ENCODE measurements at regions not wholly inside any gene's neighbourhood (a gene's known extent, or its start where the extent isn't known, plus 50 kb on each side); places are given as distances from the start of the nearest gene placed in this dataset.
"Not testable (repeated sequence)": the region's sequence is repeated elsewhere in the genome, so short reads cannot be mapped to it uniquely, and the experiment has no call there.

DNA sequence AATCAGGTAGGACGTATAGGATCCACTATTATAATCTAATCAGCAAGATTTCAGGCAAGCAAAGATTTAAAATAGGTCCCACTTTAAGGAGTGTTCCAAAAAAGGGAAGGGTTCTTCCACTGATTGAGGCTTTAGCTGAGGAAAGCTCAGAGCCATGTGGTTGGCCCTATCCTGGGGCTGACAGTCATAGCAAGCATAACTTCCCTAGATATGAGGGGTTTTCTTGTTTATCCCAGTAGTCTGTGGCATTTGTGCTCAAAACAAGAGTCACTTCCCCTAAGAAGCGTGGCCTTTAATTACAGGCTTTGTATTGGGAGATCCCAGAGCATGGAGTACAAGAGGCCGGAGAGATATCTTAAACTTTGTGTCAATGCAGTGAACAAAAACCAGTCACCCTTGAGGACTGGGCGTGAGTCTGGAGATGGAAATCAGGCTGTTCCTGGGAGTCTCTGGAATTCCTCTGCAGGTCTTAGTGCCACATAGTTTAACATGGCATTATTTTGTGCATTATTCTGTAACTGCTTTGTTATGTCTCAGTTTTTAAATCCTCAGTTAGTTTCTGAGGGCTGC lies 136.9 kb upstream of the FBXO11 start:
- intact Hi-C loops (cut with micrococcal nuclease): no loop called here

DNA sequence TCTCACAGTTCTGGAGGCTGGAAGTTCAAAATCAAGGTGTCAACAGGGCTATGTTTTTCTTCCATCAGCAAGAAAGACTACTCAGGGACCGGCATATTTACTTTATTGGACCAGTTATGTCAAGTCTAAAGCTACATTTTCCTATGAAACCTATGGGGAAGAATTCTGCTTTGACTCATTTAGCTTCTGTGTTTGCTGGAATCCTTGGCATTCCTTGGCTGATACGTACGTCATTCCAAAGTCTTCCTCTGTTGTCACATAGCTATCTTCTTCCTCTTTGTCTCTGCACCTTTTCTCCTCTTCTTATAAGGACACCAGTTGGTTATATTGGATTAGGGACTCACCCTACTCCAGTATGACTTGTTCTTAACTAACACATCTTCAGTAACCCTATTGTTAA lies 137.4 kb upstream of the FBXO11 start:
- intact Hi-C loops (cut with micrococcal nuclease): no loop called here

DNA sequence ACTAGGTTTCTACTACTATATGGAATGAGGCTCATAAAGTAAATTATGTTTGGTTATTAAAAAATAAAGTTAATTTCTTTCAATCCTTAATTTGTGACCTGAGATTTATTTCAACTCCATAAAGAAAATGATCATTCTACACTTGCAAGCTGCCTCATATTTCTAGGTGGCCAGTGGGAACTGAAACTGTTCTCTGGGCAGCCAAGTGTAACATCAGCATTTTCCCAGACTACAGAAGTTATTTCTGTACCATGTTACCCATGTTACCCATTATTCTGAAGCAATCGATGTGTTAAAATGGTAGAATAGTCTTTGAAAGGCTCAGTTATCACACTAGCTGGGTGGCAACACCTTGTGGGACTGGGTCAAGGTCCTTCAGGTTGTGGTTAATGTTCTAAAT lies 139.3 kb upstream of the FBXO11 start:
- intact Hi-C loops (cut with micrococcal nuclease): no loop called here

DNA sequence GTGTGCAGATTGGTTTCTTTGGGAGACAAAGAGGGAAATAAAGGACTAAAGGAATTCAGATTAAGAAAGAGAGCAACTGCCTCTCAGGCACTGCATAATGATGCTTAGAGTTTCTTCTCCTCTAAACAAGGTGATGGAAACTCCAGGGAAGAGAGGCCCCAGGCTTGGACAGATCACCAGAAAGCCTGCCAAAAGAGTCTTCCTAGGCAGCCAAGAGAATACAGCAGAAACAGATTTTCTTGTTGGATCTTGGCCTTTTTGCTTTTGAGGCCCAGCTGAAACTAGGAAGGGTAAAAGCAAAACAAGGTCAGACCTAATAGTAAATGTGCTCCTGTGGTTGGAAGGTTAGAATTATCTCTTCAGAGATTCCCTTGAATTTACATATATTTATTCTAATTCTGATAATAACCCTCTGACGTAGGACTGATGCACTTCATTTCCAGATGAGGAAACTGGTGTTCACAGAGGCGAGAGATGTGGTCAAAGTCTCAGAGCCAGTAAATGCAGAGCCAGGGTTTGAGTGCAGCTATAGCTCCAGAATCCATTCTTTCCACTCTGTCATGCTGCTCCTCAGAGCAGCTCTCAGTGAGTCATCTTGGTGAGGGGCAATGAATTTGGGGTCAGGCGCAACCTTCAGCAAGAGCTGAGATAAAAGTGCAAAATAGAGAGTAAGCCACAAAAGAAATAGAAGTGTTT lies 142.3 kb upstream of the FBXO11 start:
- intact Hi-C loops (cut with micrococcal nuclease): no loop called here

DNA sequence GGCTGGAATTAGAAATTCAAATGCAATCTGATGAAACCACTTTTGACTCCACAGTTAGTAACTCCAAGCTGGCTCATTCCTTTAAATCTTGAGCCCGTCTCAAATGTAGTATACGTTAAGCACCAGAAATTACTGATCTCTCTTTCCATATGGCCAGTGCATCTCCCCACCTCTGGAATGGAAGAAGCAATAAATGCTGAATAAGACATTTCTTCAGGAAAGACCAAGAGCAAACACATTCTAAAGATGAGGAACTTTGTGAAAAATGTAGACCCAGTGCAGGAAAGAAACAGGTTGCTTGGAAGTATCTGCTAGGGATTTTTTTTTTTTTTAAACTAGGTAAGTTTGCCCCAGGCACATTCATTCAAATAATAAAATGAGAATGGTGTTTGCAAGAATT lies 143.1 kb upstream of the FBXO11 start:
- intact Hi-C loops (cut with micrococcal nuclease): no loop called here

DNA sequence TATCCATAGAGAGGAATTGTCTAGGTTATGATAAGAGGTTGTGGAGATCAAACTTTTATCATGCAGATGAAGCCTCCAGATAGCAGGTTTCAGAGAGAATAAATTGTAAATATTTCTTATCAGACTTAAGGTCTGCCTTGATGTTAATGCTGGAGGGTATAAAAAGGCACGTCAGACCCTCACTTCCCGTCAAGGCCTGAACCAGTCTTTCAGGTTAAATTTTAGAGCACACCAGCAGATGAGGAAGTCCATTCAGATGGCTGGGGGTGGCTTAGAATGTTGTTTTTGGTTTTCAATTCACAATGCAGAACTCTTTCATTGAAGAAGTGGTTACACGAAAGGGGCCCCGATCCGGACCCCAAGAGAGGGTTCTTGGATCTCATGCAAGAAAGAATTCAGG lies 144.4 kb upstream of the FBXO11 start:
- intact Hi-C loops (cut with micrococcal nuclease): no loop called here

DNA sequence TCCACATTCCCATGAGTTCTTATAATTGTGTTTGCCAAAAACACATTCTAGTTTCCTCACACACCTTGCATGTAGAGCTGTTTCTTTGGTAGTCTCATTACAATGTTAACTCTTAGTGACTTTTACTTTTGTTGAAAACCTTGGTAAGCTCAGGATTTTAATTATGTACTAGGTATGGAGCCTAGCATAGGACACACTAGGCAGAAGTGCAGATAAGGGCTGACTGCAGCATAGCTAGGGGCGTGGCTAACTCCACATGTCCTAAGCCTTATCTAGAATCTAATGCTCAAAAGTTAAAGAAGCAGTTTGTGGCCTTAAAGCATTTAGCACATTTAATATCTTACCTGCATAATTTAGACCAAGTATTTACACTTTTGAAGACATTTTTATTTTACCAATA lies 153.7 kb upstream of the FBXO11 start:
- intact Hi-C loops (cut with micrococcal nuclease): no loop called here

DNA sequence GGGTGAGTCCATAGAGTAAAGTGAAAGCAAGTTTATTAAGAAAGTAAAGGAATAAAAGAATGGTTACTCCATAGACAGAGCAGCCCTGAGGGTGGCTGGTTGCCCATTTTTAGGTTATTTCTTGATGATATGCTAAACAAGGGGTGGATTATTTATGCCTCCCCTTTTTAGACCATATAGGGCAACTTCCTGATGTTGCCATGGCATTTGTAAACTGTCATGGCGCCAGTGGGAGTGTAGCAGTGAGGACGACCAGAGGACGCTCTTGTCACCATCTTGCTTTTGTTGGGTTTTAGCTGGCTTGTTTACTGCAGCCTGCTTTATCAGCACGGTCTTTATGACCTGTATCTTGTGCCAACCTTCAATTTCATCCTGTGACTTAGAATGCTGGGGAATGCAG lies 155.4 kb upstream of the FBXO11 start:
- intact Hi-C loops (cut with micrococcal nuclease): not testable (repeated sequence)

DNA sequence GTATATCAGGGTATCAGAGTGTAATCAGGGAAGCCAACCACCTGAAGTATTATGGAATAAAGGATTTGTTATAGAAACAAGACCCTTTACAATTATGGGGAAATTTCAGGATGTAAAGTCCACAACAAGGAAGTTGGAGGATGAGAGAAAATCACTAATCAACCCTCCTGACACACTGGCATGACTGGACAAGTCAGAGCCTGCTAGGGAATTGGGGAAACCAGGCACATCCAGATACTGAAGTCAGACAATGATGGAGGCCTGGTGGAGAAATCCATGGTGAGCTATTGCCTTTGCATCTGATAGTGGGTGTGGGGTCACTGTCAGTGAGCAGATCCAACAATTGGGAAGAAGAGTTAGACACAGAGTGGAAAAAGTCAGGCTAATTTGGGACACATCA lies 158.8 kb upstream of the FBXO11 start:
- intact Hi-C loops (cut with micrococcal nuclease): no loop called here

DNA sequence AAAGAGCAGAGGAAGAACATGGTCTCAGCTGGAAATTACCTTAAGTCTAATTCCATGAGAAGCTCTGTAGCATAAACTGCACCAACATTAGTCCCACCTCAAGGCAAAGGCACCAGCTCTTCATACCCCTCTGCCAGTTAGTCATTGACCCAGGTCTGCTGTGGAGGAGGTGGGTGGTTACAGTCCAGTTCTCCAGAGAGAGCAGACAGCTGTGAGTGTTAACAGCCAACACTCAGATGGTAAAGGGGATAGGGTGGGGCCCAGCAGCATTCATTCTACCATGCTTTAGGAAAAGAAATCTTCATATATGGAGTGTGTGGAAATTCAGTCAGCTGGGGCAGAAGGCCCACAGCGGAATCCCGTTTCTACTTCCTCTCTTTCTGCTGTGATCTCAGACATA lies 159.7 kb upstream of the FBXO11 start:
- intact Hi-C loops (cut with micrococcal nuclease): no loop called here

DNA sequence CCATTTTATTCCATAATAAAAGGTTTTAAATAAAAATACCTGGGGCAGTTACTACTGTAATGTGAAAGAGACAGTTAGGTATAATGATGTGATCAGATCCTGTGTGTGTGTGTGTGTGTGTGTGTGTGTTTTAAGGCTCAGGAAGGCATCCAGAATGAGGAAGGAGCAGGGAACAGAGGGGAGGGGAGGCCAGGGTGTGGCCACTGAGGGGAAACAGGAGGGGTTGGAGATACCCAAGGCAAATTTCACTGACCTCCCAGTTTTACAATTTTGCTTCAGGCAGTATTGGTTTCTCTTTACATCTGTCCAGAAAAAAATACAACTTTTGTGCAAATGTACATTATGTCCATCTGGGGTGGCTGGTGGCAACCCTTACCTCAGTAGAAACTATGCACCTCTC lies 163.5 kb upstream of the FBXO11 start:
- intact Hi-C loops (cut with micrococcal nuclease): no loop called here

DNA sequence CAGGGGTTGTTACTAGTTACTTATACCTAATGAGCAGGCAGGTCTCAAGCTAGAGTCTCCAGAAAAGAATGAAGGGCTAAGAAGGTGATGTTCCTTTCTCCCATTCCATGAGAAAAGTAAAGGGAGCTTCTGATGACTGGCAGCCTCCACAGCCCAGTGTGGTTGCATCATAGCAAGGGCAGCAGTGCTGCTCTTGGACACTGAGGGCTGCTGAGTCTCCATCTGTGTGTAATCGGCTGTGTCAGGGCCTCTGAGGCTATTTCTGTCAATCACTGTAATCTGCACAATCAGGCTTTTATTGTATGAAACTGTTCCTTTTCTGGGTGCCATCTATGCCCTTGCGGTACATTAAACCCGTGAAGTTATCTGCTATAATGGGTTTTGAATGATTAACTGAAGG lies 164.1 kb upstream of the FBXO11 start:
- intact Hi-C loops (cut with micrococcal nuclease): no loop called here

DNA sequence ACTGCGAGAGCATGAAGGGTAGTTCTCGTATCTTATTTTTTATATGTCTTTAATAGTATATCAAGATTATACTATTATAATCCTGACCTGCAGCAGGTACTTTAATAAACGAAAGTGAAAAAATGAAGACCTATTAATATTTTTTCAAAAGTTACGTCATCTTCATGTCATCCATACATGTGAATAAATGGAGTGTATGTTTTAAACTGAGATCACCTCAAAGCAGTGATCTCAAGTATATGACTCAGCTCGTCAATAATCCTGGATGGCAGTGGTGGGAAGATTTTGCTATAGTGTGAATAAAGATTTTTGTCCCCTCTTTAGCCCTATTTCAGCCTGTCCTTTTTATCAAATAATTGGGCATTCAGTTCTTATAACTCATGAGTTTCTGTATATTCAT lies 166.3 kb upstream of the FBXO11 start:
- intact Hi-C loops (cut with micrococcal nuclease): no loop called here

DNA sequence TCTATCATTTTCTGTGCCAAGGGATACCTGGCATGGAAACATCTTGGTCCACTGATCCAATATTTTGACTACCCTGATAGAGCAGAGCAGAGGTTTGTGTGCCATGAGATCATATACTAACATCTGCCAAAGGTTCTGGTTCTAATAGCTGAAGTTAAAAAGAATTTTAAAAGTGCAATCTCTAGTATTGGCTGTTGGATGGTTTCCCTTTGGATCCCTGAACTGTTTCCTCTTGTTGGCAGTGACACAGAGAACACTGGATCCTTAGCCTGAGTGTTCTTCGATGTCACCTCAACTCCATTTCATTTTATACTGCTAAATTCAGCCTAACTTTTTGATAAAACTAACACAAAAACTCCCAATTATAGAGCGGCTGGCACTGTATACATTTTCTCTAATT lies 169.3 kb upstream of the FBXO11 start:
- intact Hi-C loops (cut with micrococcal nuclease): no loop called here

DNA sequence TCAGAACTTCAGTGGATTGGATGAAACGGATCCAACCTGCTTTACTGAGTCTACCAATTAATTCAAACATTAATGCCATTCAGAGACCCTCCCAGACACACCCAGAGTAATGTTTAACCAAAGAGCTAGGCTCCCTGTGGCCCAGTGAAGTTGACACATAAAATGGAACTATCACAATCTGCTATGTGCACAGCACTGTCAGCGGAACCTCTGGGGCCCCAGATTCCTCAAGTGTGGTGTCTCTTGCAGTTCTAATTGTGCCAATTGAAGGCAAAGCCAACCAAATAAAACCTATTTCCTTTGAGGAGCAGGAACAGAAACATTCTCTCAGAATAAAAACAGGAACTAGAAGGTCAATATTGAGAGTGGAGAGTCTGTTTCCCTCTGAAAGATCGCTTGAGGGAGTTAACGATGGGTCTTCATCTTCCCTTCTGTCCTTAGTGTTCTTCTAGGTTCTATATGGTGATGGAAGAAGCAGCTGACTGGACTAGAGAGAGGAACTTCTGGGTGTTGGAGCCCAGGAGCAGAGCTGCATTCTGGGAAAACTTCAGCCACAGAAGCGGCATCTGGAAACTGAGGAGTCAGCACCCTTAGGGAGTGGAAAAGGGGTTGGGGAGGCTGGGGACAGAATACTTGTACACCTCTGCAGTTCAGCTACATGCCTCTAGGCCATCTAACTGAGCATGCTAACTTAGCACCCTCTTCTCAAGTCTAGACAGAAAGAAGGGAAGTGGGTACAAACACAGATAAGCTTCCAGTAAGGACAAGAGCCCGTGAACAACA lies 174.4 kb upstream of the FBXO11 start:
- intact Hi-C loops (cut with micrococcal nuclease): no loop called here

DNA sequence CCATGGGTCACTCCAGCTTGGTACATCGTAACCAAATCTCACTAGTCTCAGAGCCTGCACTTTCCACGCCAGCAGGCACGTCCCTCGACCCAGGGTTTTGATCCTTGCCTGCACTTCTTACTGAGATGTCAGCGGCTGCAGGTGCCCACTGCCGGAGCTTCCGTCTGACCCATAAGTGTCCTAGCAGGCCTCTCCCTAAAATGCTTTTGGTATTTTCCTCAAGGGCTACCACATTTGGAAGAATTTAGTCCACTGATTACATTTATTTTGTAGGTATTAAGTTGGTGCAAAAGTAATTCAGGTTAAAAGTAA lies 175.0 kb upstream of the FBXO11 start:
- intact Hi-C loops (cut with micrococcal nuclease): no loop called here

DNA sequence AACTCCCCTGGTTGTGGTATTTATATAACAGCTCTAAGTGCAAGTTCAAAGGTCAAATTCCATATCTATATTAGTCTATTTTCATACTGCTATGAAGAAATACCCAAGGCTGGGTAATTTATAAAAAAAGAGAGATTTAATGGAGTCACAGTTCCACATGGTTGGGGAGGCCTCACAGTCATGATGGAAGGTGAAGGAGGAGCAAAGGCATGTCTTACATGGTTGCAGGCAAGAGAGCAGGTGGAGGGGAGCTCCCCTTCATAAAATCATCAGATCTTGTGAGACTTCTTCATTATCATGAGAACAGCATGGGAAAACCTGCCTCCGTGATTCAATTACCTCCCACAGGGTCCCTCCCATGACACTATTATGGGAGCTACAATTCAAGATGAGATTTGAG lies 179.6 kb upstream of the FBXO11 start:
- intact Hi-C loops (cut with micrococcal nuclease): no loop called here

DNA sequence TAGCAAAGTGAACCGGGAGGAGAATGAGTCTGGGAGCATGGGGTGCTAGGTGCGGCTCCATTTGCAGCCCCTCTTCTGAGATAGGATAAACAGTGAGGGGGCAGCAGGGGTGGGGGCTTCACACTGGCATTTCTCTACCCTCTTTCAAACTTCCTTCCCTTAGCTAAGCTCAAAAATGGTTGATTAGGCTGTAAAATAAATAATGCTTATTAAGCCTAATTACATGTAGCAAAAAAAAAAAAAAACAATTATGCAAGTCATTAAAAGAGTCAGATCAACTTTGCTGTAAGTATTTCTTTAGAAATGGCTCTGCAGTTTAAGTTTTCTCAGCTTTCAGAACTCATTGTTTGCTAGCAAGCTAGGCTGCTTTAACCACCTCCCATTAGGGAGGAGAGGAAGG lies 182.7 kb upstream of the FBXO11 start:
- intact Hi-C loops (cut with micrococcal nuclease): no loop called here

DNA sequence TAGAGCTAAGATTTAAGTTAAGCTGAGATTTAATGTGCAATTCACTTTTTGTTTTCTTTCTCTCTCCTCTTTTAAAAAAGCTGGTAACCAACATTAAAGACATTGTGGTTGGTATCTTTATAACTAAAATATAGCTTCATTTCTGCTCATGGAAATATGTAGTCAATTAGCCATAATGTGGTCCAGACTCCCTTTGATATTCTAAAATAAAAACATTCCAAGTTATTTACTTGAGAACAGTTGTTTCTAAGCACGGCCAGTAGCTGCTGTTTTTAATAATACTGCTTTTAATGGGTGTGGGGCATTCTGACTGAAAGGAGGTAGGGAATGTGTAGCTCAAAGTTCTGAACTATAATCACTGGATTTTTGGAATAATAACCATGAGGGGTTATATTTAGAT lies 183.3 kb upstream of the FBXO11 start:
- intact Hi-C loops (cut with micrococcal nuclease): no loop called here

DNA sequence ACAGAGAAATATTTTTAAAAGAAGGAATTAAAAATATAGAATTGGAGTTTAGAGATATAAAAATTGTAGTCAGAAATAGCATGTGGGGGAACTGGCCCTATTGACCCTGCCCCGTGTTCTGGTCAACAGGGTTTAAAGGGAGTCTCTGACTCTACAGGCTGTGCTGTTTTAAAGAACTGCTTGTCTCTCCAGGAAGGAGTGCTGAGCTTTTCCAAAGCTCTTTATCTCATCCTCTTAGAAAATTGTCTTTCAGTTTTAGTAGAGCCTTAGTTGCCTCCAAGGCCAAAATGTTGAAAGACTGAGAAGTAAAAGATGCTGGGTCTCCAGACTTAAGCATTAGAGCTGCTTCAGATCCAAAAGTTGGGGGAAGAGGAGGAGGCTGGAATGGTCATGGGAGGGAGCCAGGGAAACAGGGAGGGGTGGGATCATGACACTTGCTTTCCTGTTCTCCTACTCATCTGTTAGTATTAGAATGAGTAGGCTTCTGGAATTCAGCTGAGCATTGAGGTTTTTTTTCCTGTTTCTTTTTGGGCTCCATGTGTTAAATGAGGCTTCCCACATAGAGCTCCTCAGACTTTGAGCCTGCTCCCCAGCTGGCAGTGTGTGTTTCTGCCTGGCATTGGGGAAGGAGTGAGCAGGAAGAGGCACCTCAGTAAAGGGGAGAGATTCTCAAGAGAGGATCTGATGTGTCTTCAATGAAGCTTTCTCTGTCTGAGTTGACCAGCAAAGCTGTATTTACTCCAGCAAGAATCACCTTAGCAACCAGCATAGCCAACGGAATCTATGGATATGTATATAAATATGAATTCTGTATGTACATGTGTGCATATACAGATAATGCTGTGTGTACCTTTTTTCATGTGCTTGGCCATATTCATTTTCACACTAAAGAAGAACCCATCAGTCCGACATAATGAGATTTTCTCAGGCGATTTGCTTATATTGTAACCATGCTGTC lies 186.8 kb upstream of the FBXO11 start:
- intact Hi-C loops (cut with micrococcal nuclease): no loop called here

DNA sequence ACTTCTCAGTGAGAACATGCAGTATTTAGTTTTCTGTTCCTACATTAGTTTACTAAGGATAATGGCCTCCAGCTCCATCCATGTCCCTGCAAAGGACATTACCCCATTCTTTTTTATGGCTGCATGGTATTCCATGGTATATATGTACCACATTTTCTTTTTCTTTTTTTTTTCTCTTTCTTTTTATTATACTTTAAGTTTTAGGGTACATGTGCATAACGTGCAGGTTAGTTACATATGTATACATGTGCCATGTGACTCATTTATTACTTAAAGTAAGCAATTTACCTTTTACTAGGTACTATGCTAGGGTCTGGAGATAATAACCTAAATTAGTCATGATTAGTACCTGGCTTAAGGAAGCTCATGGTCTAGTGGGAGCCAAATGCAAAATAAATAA lies 190.5 kb upstream of the FBXO11 start:
- intact Hi-C loops (cut with micrococcal nuclease): not testable (repeated sequence)

DNA sequence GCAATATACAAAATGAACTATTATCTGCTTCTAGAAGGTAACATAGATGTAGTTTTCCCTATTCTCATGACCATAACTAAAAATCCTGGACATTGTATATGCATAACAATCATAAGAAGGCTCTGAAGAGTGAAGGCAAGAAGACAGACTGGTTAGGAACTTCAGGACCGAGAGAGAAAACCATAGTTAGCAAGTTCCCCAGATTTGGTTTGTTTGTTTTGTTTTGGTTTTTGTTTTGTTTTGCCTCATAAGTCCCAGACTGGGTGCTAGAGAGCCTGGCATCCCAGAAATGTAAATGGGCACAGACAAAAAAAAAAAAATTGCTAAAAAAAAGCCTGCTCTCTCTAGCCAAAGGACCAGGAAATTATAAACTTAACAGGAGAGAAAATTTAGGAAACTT lies 192.2 kb upstream of the FBXO11 start:
- intact Hi-C loops (cut with micrococcal nuclease): no loop called here

Data from T-helper 2 cell treated with Interferon-gamma antibody and Interleukin-4, amounts not matched to agents 100 ng/mL and 5 ng/mL, for 36 hours (primary cell).